Mesenchymal stem cell (in vitro differentiated cells and primary cell): ENCODE measurements at regions not wholly inside any gene's neighbourhood (a gene's known extent, or its start where the extent isn't known, plus 50 kb on each side); places are given as distances from the start of the nearest gene placed in this dataset.

Experiments
- DNase-seq: peaks from one replicate; pipeline ENCODE4 v3.0.0-alpha.2; 2013
- H2AFZ ChIP-seq: one replicate; pipeline ENCODE4 v1.6.1; 2013; ENCODE audit warnings: low read depth, mild to moderate bottlenecking, control low read depth, inconsistent platforms, low read length, moderate library complexity
- H2AK5ac ChIP-seq: 2 replicates; pipeline ENCODE4 v1.6.1; 2013; ENCODE audit warnings: low read length, moderate library complexity, mild to moderate bottlenecking, inconsistent platforms; ENCODE audit not compliant: severe bottlenecking
- H2BK120ac ChIP-seq: one replicate; pipeline ENCODE4 v1.6.1; 2013; ENCODE audit warnings: low read depth, mild to moderate bottlenecking, inconsistent platforms, low read length, moderate library complexity
- H2BK12ac ChIP-seq, 2 experiments: one replicate each; pipeline ENCODE4 v1.6.1; 2013; ENCODE audit warnings: inconsistent platforms in 2 of 2, low read length in 2 of 2, mild to moderate bottlenecking in 2 of 2, moderate library complexity in 2 of 2, control low read depth in 1 of 2
- H2BK15ac ChIP-seq: one replicate; pipeline ENCODE4 v1.6.1; 2013; ENCODE audit warnings: mild to moderate bottlenecking, low read depth, inconsistent platforms; ENCODE audit not compliant: poor library complexity, severe bottlenecking
- H2BK5ac ChIP-seq: 2 replicates; pipeline ENCODE4 v1.6.1; 2013; ENCODE audit warnings: low read depth, mild to moderate bottlenecking, low read length, control low read depth, inconsistent platforms; ENCODE audit not compliant: poor library complexity, severe bottlenecking
- H3K14ac ChIP-seq, 2 experiments: one replicate each; pipeline ENCODE4 v1.6.1; 2013; ENCODE audit warnings: inconsistent platforms in 2 of 2, low read length in 2 of 2, control low read depth in 1 of 2, mild to moderate bottlenecking in 1 of 2, moderate library complexity in 1 of 2
- H3K18ac ChIP-seq, 2 experiments: one replicate each; pipeline ENCODE4 v1.6.1; 2013; ENCODE audit warnings: inconsistent platforms in 2 of 2, low read length in 2 of 2, control low read depth in 1 of 2, low read depth in 1 of 2, mild to moderate bottlenecking in 1 of 2
- H3K23ac ChIP-seq, 2 experiments: one replicate each; pipeline ENCODE4 v1.6.1; 2013; ENCODE audit warnings: inconsistent platforms in 2 of 2, low read length in 2 of 2, mild to moderate bottlenecking in 2 of 2, moderate library complexity in 2 of 2, control low read depth in 1 of 2
- H3K27ac ChIP-seq: 2 replicates; pipeline ENCODE4 v1.5.1; 2013; ENCODE audit warnings: mild to moderate bottlenecking, moderate library complexity, low read length, control low read depth, inconsistent platforms; ENCODE audit not compliant: poor library complexity, severe bottlenecking
- H3K27me3 ChIP-seq, 2 experiments: 2 replicates each; pipeline versions ENCODE4 v1.6.1 to v1.7.0; 2013; ENCODE audit warnings: low read length in 2 of 2, mild to moderate bottlenecking in 2 of 2, moderate library complexity in 2 of 2, control low read depth in 1 of 2, inconsistent platforms in 1 of 2; ENCODE audit not compliant: control insufficient read depth in 1 of 2, insufficient read depth in 1 of 2
- H3K36me3 ChIP-seq, 2 experiments: 2 replicates each; pipeline versions ENCODE4 v1.6.1 to v1.7.0; 2013; ENCODE audit warnings: low read length in 2 of 2, control low read depth in 1 of 2, inconsistent platforms in 1 of 2, low read depth in 1 of 2, mild to moderate bottlenecking in 1 of 2; ENCODE audit not compliant: insufficient read depth in 2 of 2, control insufficient read depth in 1 of 2
- H3K4ac ChIP-seq, 2 experiments: one replicate each; pipeline ENCODE4 v1.6.1; 2013; ENCODE audit warnings: inconsistent platforms in 2 of 2, low read length in 2 of 2, mild to moderate bottlenecking in 2 of 2, moderate library complexity in 2 of 2, control low read depth in 1 of 2, low read depth in 1 of 2
- H3K4me1 ChIP-seq: 2 replicates; pipeline ENCODE4 v1.6.1; 2013; ENCODE audit warnings: low read depth, low read length, control low read depth; ENCODE audit not compliant: control insufficient read depth, insufficient read depth
- H3K4me2 ChIP-seq: 2 replicates; pipeline ENCODE4 v1.6.1; 2013; ENCODE audit warnings: low read length, mild to moderate bottlenecking, inconsistent platforms; ENCODE audit not compliant: poor library complexity, severe bottlenecking
- H3K4me3 ChIP-seq, 2 experiments: 2 replicates each; pipeline versions ENCODE4 v1.5.1 to v1.7.0; 2013; ENCODE audit warnings: low read length in 2 of 2, mild to moderate bottlenecking in 2 of 2, control low read depth in 1 of 2, low read depth in 1 of 2; ENCODE audit not compliant: insufficient read depth in 1 of 2
- H3K79me1 ChIP-seq: replicated peaks from 2 replicates; pipeline ENCODE4 v1.6.1; 2013; ENCODE audit warnings: mild to moderate bottlenecking, control low read depth, low read length, inconsistent platforms; ENCODE audit not compliant: poor library complexity, severe bottlenecking
- H3K9ac ChIP-seq: 2 replicates; pipeline ENCODE4 v1.7.0; 2013; ENCODE audit warnings: mild to moderate bottlenecking, low read length, moderate library complexity
- H3K9me3 ChIP-seq: 2 replicates; pipeline ENCODE4 v1.7.0; 2013; ENCODE audit warnings: mild to moderate bottlenecking, low read length; ENCODE audit not compliant: control insufficient read depth
- H4K8ac ChIP-seq: one replicate; pipeline ENCODE4 v1.6.1; 2013; ENCODE audit warnings: inconsistent platforms, mild to moderate bottlenecking, low read length, moderate library complexity
- H4K91ac ChIP-seq: one replicate; pipeline ENCODE4 v1.6.1; 2013; ENCODE audit warnings: mild to moderate bottlenecking, low read length, inconsistent platforms
- WGBS: methylation state at CpG from one replicate; pipeline ENCODE4 v1.1.7; 2013; ENCODE audit warnings: mixed read lengths; 5-methylcytosine and 5-hydroxymethylcytosine counted together

GRCh38 chr15:70208332-70208731 is 110.6 kb upstream of the TLE3 start:
- Histone ChIP-seq H3K9ac (no peak overlapping the region), H3K18ac (no peak overlapping the region), H3K79me1 (no peaks in the 10 kb centered on the region), H2AFZ (no peak overlapping the region), H3K23ac (no peak overlapping the region), H2AK5ac (no peak overlapping the region), H3K27ac (no peak overlapping the region), H3K4me2 (no peak overlapping the region), H2BK15ac (no peak overlapping the region), H2BK5ac (no peak overlapping the region), H3K36me3 (no peaks in the 10 kb centered on the region), H3K4ac (no peak overlapping the region), H3K4me3 (no peak overlapping the region), H2BK12ac (no peak overlapping the region), H3K14ac (no peak overlapping the region), H3K27me3 (peaks cover 43 to 61% of the 10 kb centered on the region in 2 experiments), H3K9me3 (peaks cover 3% of the 10 kb centered on the region), H4K8ac (no peak overlapping the region), H4K91ac (no peak overlapping the region), H3K4me1 (no peaks in the 10 kb centered on the region), H2BK120ac (no peak overlapping the region)
- DNase-seq = no peak
- WGBS = 93% methylated on average over 1 of the region's 3 CpGs

GRCh38 chr15:70206668-70207067 is 109.0 kb upstream of the TLE3 start:
- Histone ChIP-seq H3K27ac (no peak overlapping the region), H3K4me2 (no peak overlapping the region), H2BK15ac (no peak overlapping the region), H3K27me3 (peaks cover 29 to 55% of the 10 kb centered on the region in 2 experiments), H3K9ac (no peak overlapping the region), H2AK5ac (no peak overlapping the region), H2BK12ac (no peak overlapping the region), H2BK120ac (no peak overlapping the region), H3K79me1 (no peaks in the 10 kb centered on the region), H2AFZ (no peak overlapping the region), H4K91ac (no peak overlapping the region), H3K4me3 (no peak overlapping the region), H3K4me1 (no peaks in the 10 kb centered on the region), H2BK5ac (no peak overlapping the region), H3K4ac (no peak overlapping the region), H3K9me3 (peaks cover 3% of the 10 kb centered on the region), H4K8ac (no peak overlapping the region), H3K36me3 (no peaks in the 10 kb centered on the region), H3K23ac (no peak overlapping the region), H3K18ac (no peak overlapping the region), H3K14ac (no peak overlapping the region)
- 35% methylated on average over 2 of the region's 5 CpGs for WGBS
- DNase-seq = no peak

- Histone ChIP-seq H3K27me3 (peaks cover 21 to 59% of the 10 kb centered on the region in 2 experiments), H3K9me3 (no peaks in the 10 kb centered on the region), H3K23ac (no peak overlapping the region), H3K4me2 (no peak overlapping the region), H4K91ac (no peak overlapping the region), H3K27ac (no peak overlapping the region), H2BK15ac (no peak overlapping the region), H2BK5ac (no peak overlapping the region), H3K79me1 (no peaks in the 10 kb centered on the region), H4K8ac (no peak overlapping the region), H3K4me1 (no peaks in the 10 kb centered on the region), H3K18ac (no peak overlapping the region), H3K4me3 (no peak overlapping the region), H2BK12ac (no peak overlapping the region), H2BK120ac (no peak overlapping the region), H3K14ac (no peak overlapping the region), H2AFZ (no peak overlapping the region), H3K9ac (no peak overlapping the region), H2AK5ac (no peak overlapping the region), H3K36me3 (no peaks in the 10 kb centered on the region), H3K4ac (no peak overlapping the region)
- peak; percentile 26 for DNase-seq
- 33% methylated on average over 1 of the region's 1 CpG for WGBS
Observed at GRCh38 chr15:70204652-70205051, 106.9 kb upstream of the TLE3 start.

GRCh38 chr15:70203981-70204560 is 106.4 kb upstream of the TLE3 start:
- Histone ChIP-seq H3K14ac (peak overlapping the region in 1 of 2 experiments; percentile 6), H2BK12ac (no peak overlapping the region), H3K36me3 (no peaks in the 10 kb centered on the region)

More at GRCh38 chr15:70203981-70204560, 106.4 kb upstream of the TLE3 start:
- Histone ChIP-seq H4K91ac (no peak overlapping the region), H2BK5ac (no peak overlapping the region), H3K9ac (no peak overlapping the region), H2AK5ac (no peak overlapping the region), H2BK15ac (no peak overlapping the region), H2BK120ac (no peak overlapping the region), H3K18ac (peak overlapping the region in 1 of 2 experiments; percentile 1), H3K23ac (no peak overlapping the region), H3K4ac (no peak overlapping the region), H3K27ac (no peak overlapping the region), H3K4me2 (no peak overlapping the region), H3K27me3 (peaks cover 17 to 54% of the 10 kb centered on the region in 2 experiments), H3K4me1 (no peaks in the 10 kb centered on the region), H3K9me3 (no peaks in the 10 kb centered on the region), H4K8ac (no peak overlapping the region), H3K79me1 (no peaks in the 10 kb centered on the region), H2AFZ (no peak overlapping the region), H3K4me3 (no peak overlapping the region)
- 86% methylated on average over 8 of the region's 8 CpGs for WGBS
- no peak for DNase-seq
